Mammary epithelial cell (primary cell): ENCODE measurements at regions not wholly inside any gene's neighbourhood (a gene's known extent, or its start where the extent isn't known, plus 50 kb on each side); places are given as distances from the start of the nearest gene placed in this dataset.

Source experiments
- CTCF ChIP-seq, 2 donors: IDR thresholded peaks in 1 of 2; conservative IDR thresholded peaks in 1 of 2; 2 replicates each; pipeline ENCODE4 v1.5.1; 2011 to 2012; ENCODE audit warnings: inconsistent platforms in 2 of 2, low read length in 2 of 2, mild to moderate bottlenecking in 2 of 2, control low read depth in 1 of 2, low read depth in 1 of 2; ENCODE audit not compliant: insufficient read depth in 1 of 2; ENCODE audit errors: extremely low read depth in 1 of 2
- EZH2 ChIP-seq: IDR thresholded peaks from 2 replicates; pipeline ENCODE4 v1.6.1; 2012; ENCODE audit warnings: low read length, inconsistent platforms, borderline replicate concordance

- TF ChIP-seq CTCF (conservative IDR thresholded peaks at IDR 0.05 in 1 of 2, IDR thresholded peaks at IDR 0.05 in 1 of 2; ENCODE audit: extremely low read depth in 1 of 2, insufficient read depth in 1 of 2, low read depth in 1 of 2, low read length in 2 of 2), result no peak
- TF ChIP-seq EZH2, result no peak
Observed at GRCh38 chr4:141899541-141899940, 263.2 kb downstream of the IL15 start.
